A549 (cell line): ENCODE measurements at regions not wholly inside any gene's neighbourhood (a gene's known extent, or its start where the extent isn't known, plus 50 kb on each side); places are given as distances from the start of the nearest gene placed in this dataset.

ENCODE experiments used
- EP300 ChIP-seq, 2 experiments: fragments of >200 bp; sonication (Bioruptor Twin); formaldehyde crosslinking; IDR thresholded peaks; 2 replicates in 1 of 2; 3 replicates in 1 of 2; pipeline ENCODE4 v1.6.1; 2016 to 2017
- HEYL ChIP-seq: fragments of 250-450 bp; sonication (Bioruptor Pico); IDR thresholded peaks from 2 replicates; pipeline ENCODE4 v1.8.0; 2021; ENCODE audit warnings: mild to moderate bottlenecking, moderate library complexity
- HOXB13 ChIP-seq: fragments of 250-450 bp; sonication (Bioruptor Pico); IDR thresholded peaks from 2 replicates; pipeline ENCODE4 v1.5.0; 2020; ENCODE audit warnings: low read depth, mild to moderate bottlenecking, moderate library complexity
- NPAS2 ChIP-seq: fragments of 250-450 bp; sonication (Bioruptor Pico); IDR thresholded peaks from 2 replicates; pipeline ENCODE4 v1.8.0; 2022; ENCODE audit warnings: mild to moderate bottlenecking, moderate library complexity, borderline replicate concordance
- POLR2A ChIP-seq: IDR thresholded peaks from 2 replicates; pipeline ENCODE4 v1.6.1; 2012; ENCODE audit warnings: mild to moderate bottlenecking, low read length
- ZFP36 ChIP-seq: fragments of 450-650 bp; IDR thresholded peaks from 2 replicates; pipeline ENCODE4 v1.6.1; 2014; ENCODE audit warnings: borderline replicate concordance; ENCODE audit not compliant: partially characterized antibody
- TF ChIP-seq, protein P1 (sequence below): fragments of 200-600 bp; sonication (generic); IDR thresholded peaks from 2 replicates; pipeline ENCODE4 v1.6.1; 2016; ENCODE audit warnings: antibody characterized with exemption, mild to moderate bottlenecking, moderate library complexity
- TF ChIP-seq, protein P2 (sequence below): IDR thresholded peaks from 2 replicates; pipeline ENCODE4 v1.6.1; 2012
- TF ChIP-seq, protein P3 (sequence below): IDR thresholded peaks from 2 replicates; pipeline ENCODE4 v1.6.1; 2012
- TF ChIP-seq, protein P4 (sequence below): fragments of >200 bp; sonication (Bioruptor Twin); formaldehyde crosslinking; IDR thresholded peaks from 3 replicates; pipeline ENCODE4 v1.5.1; 2016
- TF ChIP-seq, protein P5 (sequence below): fragments of 250-450 bp; sonication (Bioruptor Pico); IDR thresholded peaks from 2 replicates; pipeline ENCODE4 v1.5.0; 2021; ENCODE audit warnings: mild to moderate bottlenecking, moderate library complexity, borderline replicate concordance
- TF ChIP-seq, protein P6 (sequence below): fragments of 450-650 bp; IDR thresholded peaks from 2 replicates; pipeline ENCODE4 v1.6.1; 2014; ENCODE audit warnings: antibody characterized with exemption

DNA sequence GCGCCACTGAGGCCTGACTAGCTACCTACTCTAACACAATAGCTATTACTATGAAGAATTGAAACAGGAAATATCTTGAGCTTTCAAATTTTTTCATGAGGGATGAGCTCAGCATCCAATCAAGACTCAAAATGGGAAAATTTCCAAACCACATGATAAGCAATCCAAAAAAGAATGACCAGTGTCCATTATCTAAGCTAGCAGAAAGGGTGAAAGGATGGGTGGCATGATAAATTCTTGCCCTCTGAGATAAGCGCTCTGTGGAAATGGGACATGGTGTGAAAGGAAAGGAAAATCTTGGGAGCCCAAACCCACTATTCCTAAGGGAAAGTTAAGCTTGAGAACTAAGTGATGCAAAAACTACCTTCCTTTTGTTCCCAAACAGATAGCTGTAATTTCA lies 170.2 kb upstream of the NREP start:
- TF ChIP-seq, protein P1, sequence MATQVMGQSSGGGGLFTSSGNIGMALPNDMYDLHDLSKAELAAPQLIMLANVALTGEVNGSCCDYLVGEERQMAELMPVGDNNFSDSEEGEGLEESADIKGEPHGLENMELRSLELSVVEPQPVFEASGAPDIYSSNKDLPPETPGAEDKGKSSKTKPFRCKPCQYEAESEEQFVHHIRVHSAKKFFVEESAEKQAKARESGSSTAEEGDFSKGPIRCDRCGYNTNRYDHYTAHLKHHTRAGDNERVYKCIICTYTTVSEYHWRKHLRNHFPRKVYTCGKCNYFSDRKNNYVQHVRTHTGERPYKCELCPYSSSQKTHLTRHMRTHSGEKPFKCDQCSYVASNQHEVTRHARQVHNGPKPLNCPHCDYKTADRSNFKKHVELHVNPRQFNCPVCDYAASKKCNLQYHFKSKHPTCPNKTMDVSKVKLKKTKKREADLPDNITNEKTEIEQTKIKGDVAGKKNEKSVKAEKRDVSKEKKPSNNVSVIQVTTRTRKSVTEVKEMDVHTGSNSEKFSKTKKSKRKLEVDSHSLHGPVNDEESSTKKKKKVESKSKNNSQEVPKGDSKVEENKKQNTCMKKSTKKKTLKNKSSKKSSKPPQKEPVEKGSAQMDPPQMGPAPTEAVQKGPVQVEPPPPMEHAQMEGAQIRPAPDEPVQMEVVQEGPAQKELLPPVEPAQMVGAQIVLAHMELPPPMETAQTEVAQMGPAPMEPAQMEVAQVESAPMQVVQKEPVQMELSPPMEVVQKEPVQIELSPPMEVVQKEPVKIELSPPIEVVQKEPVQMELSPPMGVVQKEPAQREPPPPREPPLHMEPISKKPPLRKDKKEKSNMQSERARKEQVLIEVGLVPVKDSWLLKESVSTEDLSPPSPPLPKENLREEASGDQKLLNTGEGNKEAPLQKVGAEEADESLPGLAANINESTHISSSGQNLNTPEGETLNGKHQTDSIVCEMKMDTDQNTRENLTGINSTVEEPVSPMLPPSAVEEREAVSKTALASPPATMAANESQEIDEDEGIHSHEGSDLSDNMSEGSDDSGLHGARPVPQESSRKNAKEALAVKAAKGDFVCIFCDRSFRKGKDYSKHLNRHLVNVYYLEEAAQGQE = no peak
- TF ChIP-seq, protein P2, sequence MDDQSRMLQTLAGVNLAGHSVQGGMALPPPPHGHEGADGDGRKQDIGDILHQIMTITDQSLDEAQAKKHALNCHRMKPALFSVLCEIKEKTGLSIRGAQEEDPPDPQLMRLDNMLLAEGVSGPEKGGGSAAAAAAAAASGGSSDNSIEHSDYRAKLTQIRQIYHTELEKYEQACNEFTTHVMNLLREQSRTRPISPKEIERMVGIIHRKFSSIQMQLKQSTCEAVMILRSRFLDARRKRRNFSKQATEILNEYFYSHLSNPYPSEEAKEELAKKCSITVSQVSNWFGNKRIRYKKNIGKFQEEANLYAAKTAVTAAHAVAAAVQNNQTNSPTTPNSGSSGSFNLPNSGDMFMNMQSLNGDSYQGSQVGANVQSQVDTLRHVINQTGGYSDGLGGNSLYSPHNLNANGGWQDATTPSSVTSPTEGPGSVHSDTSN = no peak
- TF ChIP-seq EP300 (IDR thresholded peaks at IDR 0.05) (no peak), HEYL (CRISPR knock-in tag) (no peak), POLR2A (no peak), NPAS2 (CRISPR knock-in tag) (no peak), HOXB13 (CRISPR knock-in tag) (no peak), ZFP36 (no peak)
- TF ChIP-seq, protein P3, sequence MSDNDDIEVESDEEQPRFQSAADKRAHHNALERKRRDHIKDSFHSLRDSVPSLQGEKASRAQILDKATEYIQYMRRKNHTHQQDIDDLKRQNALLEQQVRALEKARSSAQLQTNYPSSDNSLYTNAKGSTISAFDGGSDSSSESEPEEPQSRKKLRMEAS = no peak
- TF ChIP-seq, protein P4, sequence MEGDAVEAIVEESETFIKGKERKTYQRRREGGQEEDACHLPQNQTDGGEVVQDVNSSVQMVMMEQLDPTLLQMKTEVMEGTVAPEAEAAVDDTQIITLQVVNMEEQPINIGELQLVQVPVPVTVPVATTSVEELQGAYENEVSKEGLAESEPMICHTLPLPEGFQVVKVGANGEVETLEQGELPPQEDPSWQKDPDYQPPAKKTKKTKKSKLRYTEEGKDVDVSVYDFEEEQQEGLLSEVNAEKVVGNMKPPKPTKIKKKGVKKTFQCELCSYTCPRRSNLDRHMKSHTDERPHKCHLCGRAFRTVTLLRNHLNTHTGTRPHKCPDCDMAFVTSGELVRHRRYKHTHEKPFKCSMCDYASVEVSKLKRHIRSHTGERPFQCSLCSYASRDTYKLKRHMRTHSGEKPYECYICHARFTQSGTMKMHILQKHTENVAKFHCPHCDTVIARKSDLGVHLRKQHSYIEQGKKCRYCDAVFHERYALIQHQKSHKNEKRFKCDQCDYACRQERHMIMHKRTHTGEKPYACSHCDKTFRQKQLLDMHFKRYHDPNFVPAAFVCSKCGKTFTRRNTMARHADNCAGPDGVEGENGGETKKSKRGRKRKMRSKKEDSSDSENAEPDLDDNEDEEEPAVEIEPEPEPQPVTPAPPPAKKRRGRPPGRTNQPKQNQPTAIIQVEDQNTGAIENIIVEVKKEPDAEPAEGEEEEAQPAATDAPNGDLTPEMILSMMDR = no peak
- TF ChIP-seq, protein P5, sequence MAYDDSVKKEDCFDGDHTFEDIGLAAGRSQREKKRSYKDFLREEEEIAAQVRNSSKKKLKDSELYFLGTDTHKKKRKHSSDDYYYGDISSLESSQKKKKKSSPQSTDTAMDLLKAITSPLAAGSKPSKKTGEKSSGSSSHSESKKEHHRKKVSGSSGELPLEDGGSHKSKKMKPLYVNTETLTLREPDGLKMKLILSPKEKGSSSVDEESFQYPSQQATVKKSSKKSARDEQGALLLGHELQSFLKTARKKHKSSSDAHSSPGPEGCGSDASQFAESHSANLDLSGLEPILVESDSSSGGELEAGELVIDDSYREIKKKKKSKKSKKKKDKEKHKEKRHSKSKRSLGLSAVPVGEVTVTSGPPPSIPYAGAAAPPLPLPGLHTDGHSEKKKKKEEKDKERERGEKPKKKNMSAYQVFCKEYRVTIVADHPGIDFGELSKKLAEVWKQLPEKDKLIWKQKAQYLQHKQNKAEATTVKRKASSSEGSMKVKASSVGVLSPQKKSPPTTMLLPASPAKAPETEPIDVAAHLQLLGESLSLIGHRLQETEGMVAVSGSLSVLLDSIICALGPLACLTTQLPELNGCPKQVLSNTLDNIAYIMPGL = no peak
- TF ChIP-seq, protein P6, sequence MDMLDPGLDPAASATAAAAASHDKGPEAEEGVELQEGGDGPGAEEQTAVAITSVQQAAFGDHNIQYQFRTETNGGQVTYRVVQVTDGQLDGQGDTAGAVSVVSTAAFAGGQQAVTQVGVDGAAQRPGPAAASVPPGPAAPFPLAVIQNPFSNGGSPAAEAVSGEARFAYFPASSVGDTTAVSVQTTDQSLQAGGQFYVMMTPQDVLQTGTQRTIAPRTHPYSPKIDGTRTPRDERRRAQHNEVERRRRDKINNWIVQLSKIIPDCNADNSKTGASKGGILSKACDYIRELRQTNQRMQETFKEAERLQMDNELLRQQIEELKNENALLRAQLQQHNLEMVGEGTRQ = no peak
